SK-N-SH treated with all-trans-retinoic acid at 6 μM for 48 hours (cell line): ENCODE measurements at regions not wholly inside any gene's neighbourhood (a gene's known extent, or its start where the extent isn't known, plus 50 kb on each side); places are given as distances from the start of the nearest gene placed in this dataset.

ENCODE experiments used
- ATAC-seq: fragments of 200-7000 bp; cut with Tn5 transposase; 3 replicates; pipeline ENCODE4 v1.9.1; 2020; ENCODE audit warnings: mild to moderate bottlenecking, moderate library complexity
- ARNTL ChIP-seq: fragments of 450-650 bp; formaldehyde crosslinking; IDR thresholded peaks from 2 replicates; pipeline ENCODE4 v1.5.0; 2020; ENCODE audit warnings: low read depth, mild to moderate bottlenecking, moderate library complexity, borderline replicate concordance
- BACH2 ChIP-seq: fragments of 250-450 bp; sonication (Bioruptor Pico); IDR thresholded peaks from 2 replicates; pipeline ENCODE4 v1.9.0; 2021; ENCODE audit warnings: mild to moderate bottlenecking, borderline replicate concordance
- CREB5 ChIP-seq: fragments of 250-450 bp; sonication (Bioruptor Pico); IDR thresholded peaks from 2 replicates; pipeline ENCODE4 v1.5.1; 2020; ENCODE audit warnings: low read depth, mild to moderate bottlenecking, moderate library complexity
- CSDC2 ChIP-seq: fragments of 250-450 bp; sonication (Bioruptor Pico); IDR thresholded peaks from 2 replicates; pipeline ENCODE4 v1.5.0; 2020; ENCODE audit warnings: mild to moderate bottlenecking, moderate library complexity
- ESRRG ChIP-seq: fragments of 250-450 bp; sonication (Bioruptor Pico); IDR thresholded peaks from 2 replicates; pipeline ENCODE4 v1.6.1; 2021; ENCODE audit warnings: mild to moderate bottlenecking
- GLIS3 ChIP-seq: fragments of 250-450 bp; sonication (Bioruptor Pico); IDR thresholded peaks from 2 replicates; pipeline ENCODE4 v1.5.0; 2020; ENCODE audit warnings: mild to moderate bottlenecking, moderate library complexity
- OSR1 ChIP-seq: fragments of 250-450 bp; sonication (Bioruptor Pico); IDR thresholded peaks from 2 replicates; pipeline ENCODE4 v1.8.0; 2022; ENCODE audit warnings: moderate library complexity, mild to moderate bottlenecking, inconsistent platforms
- PATZ1 ChIP-seq: fragments of 250-450 bp; sonication (Bioruptor Pico); IDR thresholded peaks from 2 replicates; pipeline ENCODE4 v1.8.0; 2020; ENCODE audit warnings: mild to moderate bottlenecking, moderate library complexity, borderline replicate concordance
- PPARA ChIP-seq: fragments of 250-450 bp; sonication (Bioruptor Pico); IDR thresholded peaks from 2 replicates; pipeline ENCODE4 v1.5.0; 2020; ENCODE audit warnings: mild to moderate bottlenecking, borderline replicate concordance
- RARB ChIP-seq: fragments of 250-450 bp; sonication (Bioruptor Pico); IDR thresholded peaks from 2 replicates; pipeline ENCODE4 v1.8.0; 2021; ENCODE audit warnings: mild to moderate bottlenecking, moderate library complexity
- TCF4 ChIP-seq: fragments of 250-450 bp; sonication (Bioruptor Pico); IDR thresholded peaks from 2 replicates; pipeline ENCODE4 v1.8.0; 2021; ENCODE audit warnings: mild to moderate bottlenecking, moderate library complexity, borderline replicate concordance
- TOX ChIP-seq: fragments of 250-450 bp; sonication (Bioruptor Pico); IDR thresholded peaks from 2 replicates; pipeline ENCODE4 v1.8.0; 2021; ENCODE audit warnings: mild to moderate bottlenecking, moderate library complexity, borderline replicate concordance
- ZC3H10 ChIP-seq: fragments of 250-450 bp; sonication (Bioruptor Pico); IDR thresholded peaks from 2 replicates; pipeline ENCODE4 v1.5.1; 2021; ENCODE audit warnings: mild to moderate bottlenecking, moderate library complexity
- ZFP3 ChIP-seq: fragments of 250-450 bp; sonication (Bioruptor Pico); IDR thresholded peaks from 2 replicates; pipeline ENCODE4 v1.5.0; 2020; ENCODE audit warnings: mild to moderate bottlenecking, moderate library complexity
- ZFP30 ChIP-seq: fragments of 450-650 bp; formaldehyde crosslinking; IDR thresholded peaks from 2 replicates; pipeline ENCODE4 v1.5.0; 2022; ENCODE audit warnings: mild to moderate bottlenecking, moderate library complexity
- ZNF565 ChIP-seq: fragments of 450-650 bp; formaldehyde crosslinking; conservative IDR thresholded peaks from 2 replicates; pipeline ENCODE4 v1.5.0; 2020; ENCODE audit warnings: low read depth, mild to moderate bottlenecking, moderate library complexity
- ZNF70 ChIP-seq: fragments of 450-650 bp; formaldehyde crosslinking; IDR thresholded peaks from 2 replicates; pipeline ENCODE4 v1.5.0; 2020; ENCODE audit warnings: mild to moderate bottlenecking, moderate library complexity
- ZNF8 ChIP-seq: fragments of 450-650 bp; formaldehyde crosslinking; IDR thresholded peaks from 2 replicates; pipeline ENCODE4 v1.5.0; 2020; ENCODE audit warnings: mild to moderate bottlenecking, moderate library complexity
- TF ChIP-seq, protein P1 (sequence below): fragments of 250-450 bp; sonication (Bioruptor Pico); IDR thresholded peaks from 2 replicates; pipeline ENCODE4 v1.5.1; 2021; ENCODE audit warnings: mild to moderate bottlenecking, moderate library complexity

GRCh38 chr9:74006935-74007334, 490.2 kb upstream of the RORB start:
- no peak for TF ChIP-seq PATZ1 (CRISPR knock-in tag)
- no peak for ATAC-seq

- no peak for ATAC-seq
- TF ChIP-seq, protein P1, sequence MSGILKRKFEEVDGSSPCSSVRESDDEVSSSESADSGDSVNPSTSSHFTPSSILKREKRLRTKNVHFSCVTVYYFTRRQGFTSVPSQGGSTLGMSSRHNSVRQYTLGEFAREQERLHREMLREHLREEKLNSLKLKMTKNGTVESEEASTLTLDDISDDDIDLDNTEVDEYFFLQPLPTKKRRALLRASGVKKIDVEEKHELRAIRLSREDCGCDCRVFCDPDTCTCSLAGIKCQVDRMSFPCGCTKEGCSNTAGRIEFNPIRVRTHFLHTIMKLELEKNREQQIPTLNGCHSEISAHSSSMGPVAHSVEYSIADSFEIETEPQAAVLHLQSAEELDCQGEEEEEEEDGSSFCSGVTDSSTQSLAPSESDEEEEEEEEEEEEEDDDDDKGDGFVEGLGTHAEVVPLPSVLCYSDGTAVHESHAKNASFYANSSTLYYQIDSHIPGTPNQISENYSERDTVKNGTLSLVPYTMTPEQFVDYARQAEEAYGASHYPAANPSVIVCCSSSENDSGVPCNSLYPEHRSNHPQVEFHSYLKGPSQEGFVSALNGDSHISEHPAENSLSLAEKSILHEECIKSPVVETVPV, result no peak
- TF ChIP-seq TOX (no peak), TCF4 (CRISPR knock-in tag) (no peak), GLIS3 (CRISPR knock-in tag) (no peak), PATZ1 (CRISPR knock-in tag) (no peak), ZC3H10 (no peak), ZNF565 (CRISPR knock-in tag) (no peak), ZNF70 (CRISPR knock-in tag) (no peak), PPARA (CRISPR knock-in tag) (no peak), BACH2 (CRISPR knock-in tag) (no peak), OSR1 (CRISPR knock-in tag) (no peak), ZNF8 (CRISPR knock-in tag) (no peak), ZFP30 (no peak), CREB5 (CRISPR knock-in tag) (no peak), CSDC2 (CRISPR knock-in tag) (no peak), RARB (no peak)
Measured at GRCh38 chr9:74007833-74008232, 489.3 kb upstream of the RORB start.

- ATAC-seq, result no peak
Measured at GRCh38 chr9:74016004-74016403, 481.1 kb upstream of the RORB start.

GRCh38 chr9:74025402-74025925, 471.7 kb upstream of the RORB start:
- ATAC-seq, result no peak
- TF ChIP-seq ARNTL (CRISPR knock-in tag) (no peak), PPARA (CRISPR knock-in tag) (no peak), ZNF8 (CRISPR knock-in tag) (no peak), ZFP30 (no peak), ZFP3 (CRISPR knock-in tag) (no peak), GLIS3 (CRISPR knock-in tag) (no peak), CSDC2 (CRISPR knock-in tag) (no peak), BACH2 (CRISPR knock-in tag) (no peak), OSR1 (CRISPR knock-in tag) (no peak), CREB5 (CRISPR knock-in tag) (no peak), ZNF70 (CRISPR knock-in tag) (no peak), TCF4 (CRISPR knock-in tag) (no peak), PATZ1 (CRISPR knock-in tag) (no peak), ZNF565 (CRISPR knock-in tag) (no peak)

More at GRCh38 chr9:74016004-74016403, 481.1 kb upstream of the RORB start:
- TF ChIP-seq ZNF565 (CRISPR knock-in tag) (no peak), ARNTL (CRISPR knock-in tag) (no peak), ESRRG (CRISPR knock-in tag) (no peak), TCF4 (CRISPR knock-in tag) (no peak)
